ENCODE measurements at regions not wholly inside any gene's neighbourhood (a gene's known extent, or its start where the extent isn't known, plus 50 kb on each side); places are given as distances from the start of the nearest gene placed in this dataset.
"Not testable (repeated sequence)": the region's sequence is repeated elsewhere in the genome, so short reads cannot be mapped to it uniquely, and the experiment has no call there.

- TF ChIP-seq CTCF (IDR thresholded peaks at IDR 0.05) = no peak
- 83 to 86% (median 84%) methylated on average over 2 of the region's 2 CpGs for WGBS, 3 donors
- no peaks in the 10 kb centered on the region for H3K9me3 ChIP-seq
- H3K4me3 ChIP-seq = no peak overlapping the region
- ATAC-seq = no peak
- H3K27ac ChIP-seq = no peak overlapping the region
- no peak for DNase-seq
- intact Hi-C loops (cut with DNase I) = no loop called here
- H3K36me3 ChIP-seq (ENCODE audit: insufficient read depth in 1 of 2, low read depth in 1 of 2) = no peaks in the 10 kb centered on the region
- no peaks in the 10 kb centered on the region for H3K4me1 ChIP-seq
- H3K27me3 ChIP-seq (ENCODE audit: insufficient read depth in 3 of 3, low read length in 2 of 3) = no peaks in the 10 kb centered on the region
Observed at GRCh38 chr14:41229824-41230223, 376.9 kb upstream of the LRFN5 start.

- intact Hi-C loops (cut with DNase I) = no loop called here
- Histone ChIP-seq H3K27me3 (ENCODE audit: insufficient read depth in 3 of 3, low read length in 2 of 3) (no peaks in the 10 kb centered on the region), H3K4me1 (no peaks in the 10 kb centered on the region), H3K36me3 (ENCODE audit: insufficient read depth in 1 of 2, low read depth in 1 of 2) (no peaks in the 10 kb centered on the region), H3K27ac (no peak overlapping the region), H3K9me3 (no peaks in the 10 kb centered on the region), H3K4me3 (no peak overlapping the region)
- DNase-seq (no peak), ATAC-seq (no peak)
- no peak for TF ChIP-seq CTCF (IDR thresholded peaks at IDR 0.05)
- WGBS, 3 donors = 73 to 90% (median 85%) methylated on average over 1 of the region's 1 CpG
Observed at GRCh38 chr14:41225433-41225832, 381.2 kb upstream of the LRFN5 start.

GRCh38 chr14:41222581-41222980 is 384.1 kb upstream of the LRFN5 start:
- intact Hi-C loops (cut with DNase I) = no loop called here
- WGBS, 3 donors = 84 to 90% (median 87%) methylated on average over 1 of the region's 1 CpG
- TF ChIP-seq CTCF (IDR thresholded peaks at IDR 0.05) = no peak

GRCh38 chr14:41214978-41215377 is 391.7 kb upstream of the LRFN5 start:
- H3K4me1 ChIP-seq; H3K36me3 ChIP-seq (ENCODE audit: insufficient read depth in 1 of 2, low read depth in 1 of 2); H3K27me3 ChIP-seq (ENCODE audit: insufficient read depth in 3 of 3, low read length in 2 of 3); intact Hi-C loops (cut with DNase I); H3K4me3 ChIP-seq; H3K27ac ChIP-seq; H3K9me3 ChIP-seq; ATAC-seq; DNase-seq: not testable (repeated sequence)
- 95 to 96% (median 96%) methylated on average over 22 of the region's 22 CpGs for WGBS, 3 donors

More at GRCh38 chr14:41222581-41222980, 384.1 kb upstream of the LRFN5 start:
- DNase-seq = no peak
- H3K4me1 ChIP-seq = no peaks in the 10 kb centered on the region
- H3K9me3 ChIP-seq = no peaks in the 10 kb centered on the region
- H3K4me3 ChIP-seq = no peak overlapping the region
- H3K27ac ChIP-seq = no peak overlapping the region
- no peaks in the 10 kb centered on the region for H3K36me3 ChIP-seq (ENCODE audit: insufficient read depth in 1 of 2, low read depth in 1 of 2)
- no peaks in the 10 kb centered on the region for H3K27me3 ChIP-seq (ENCODE audit: insufficient read depth in 3 of 3, low read length in 2 of 3)
- ATAC-seq = no peak

GRCh38 chr14:41201696-41202095 is 405.0 kb upstream of the LRFN5 start:
- Histone ChIP-seq H3K4me1 (no peaks in the 10 kb centered on the region), H3K36me3 (ENCODE audit: insufficient read depth in 1 of 2, low read depth in 1 of 2) (no peaks in the 10 kb centered on the region), H3K27me3 (ENCODE audit: insufficient read depth in 3 of 3, low read length in 2 of 3) (no peaks in the 10 kb centered on the region), H3K27ac (no peak overlapping the region), H3K9me3 (no peaks in the 10 kb centered on the region), H3K4me3 (no peak overlapping the region)
- no peak for DNase-seq
- intact Hi-C loops (cut with DNase I) = no loop called here
- no peak for ATAC-seq
- no peak for TF ChIP-seq CTCF (IDR thresholded peaks at IDR 0.05)
- 55 to 63% (median 59%) methylated on average over 3 of the region's 3 CpGs for WGBS, 3 donors
